ENCODE measurements at regions not wholly inside any gene's neighbourhood (a gene's known extent, or its start where the extent isn't known, plus 50 kb on each side); places are given as distances from the start of the nearest gene placed in this dataset.

GRCh38 chr18:2368102-2368501 lies 203.2 kb downstream of the METTL4 start:
- TF ChIP-seq, protein P1, sequence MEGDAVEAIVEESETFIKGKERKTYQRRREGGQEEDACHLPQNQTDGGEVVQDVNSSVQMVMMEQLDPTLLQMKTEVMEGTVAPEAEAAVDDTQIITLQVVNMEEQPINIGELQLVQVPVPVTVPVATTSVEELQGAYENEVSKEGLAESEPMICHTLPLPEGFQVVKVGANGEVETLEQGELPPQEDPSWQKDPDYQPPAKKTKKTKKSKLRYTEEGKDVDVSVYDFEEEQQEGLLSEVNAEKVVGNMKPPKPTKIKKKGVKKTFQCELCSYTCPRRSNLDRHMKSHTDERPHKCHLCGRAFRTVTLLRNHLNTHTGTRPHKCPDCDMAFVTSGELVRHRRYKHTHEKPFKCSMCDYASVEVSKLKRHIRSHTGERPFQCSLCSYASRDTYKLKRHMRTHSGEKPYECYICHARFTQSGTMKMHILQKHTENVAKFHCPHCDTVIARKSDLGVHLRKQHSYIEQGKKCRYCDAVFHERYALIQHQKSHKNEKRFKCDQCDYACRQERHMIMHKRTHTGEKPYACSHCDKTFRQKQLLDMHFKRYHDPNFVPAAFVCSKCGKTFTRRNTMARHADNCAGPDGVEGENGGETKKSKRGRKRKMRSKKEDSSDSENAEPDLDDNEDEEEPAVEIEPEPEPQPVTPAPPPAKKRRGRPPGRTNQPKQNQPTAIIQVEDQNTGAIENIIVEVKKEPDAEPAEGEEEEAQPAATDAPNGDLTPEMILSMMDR (IDR thresholded peaks at IDR 0.05), result no peak
- TF ChIP-seq ZFX (IDR thresholded peaks at IDR 0.05; ENCODE audit: borderline replicate concordance), result no peak

All from 22Rv1 (cell line).